Esophagus squamous epithelium (tissue), 4 donors: ENCODE measurements at regions not wholly inside any gene's neighbourhood (a gene's known extent, or its start where the extent isn't known, plus 50 kb on each side); places are given as distances from the start of the nearest gene placed in this dataset.

Source experiments
- POLR2A ChIP-seq, 4 donors: fragments of 450-650 bp; IDR thresholded peaks; one replicate each; pipeline ENCODE4 v1.6.1; 2017; ENCODE audit warnings: antibody characterized with exemption in 4 of 4, mild to moderate bottlenecking in 4 of 4, moderate library complexity in 3 of 4
- TF ChIP-seq, protein P1 (sequence below), 6 experiments: fragments of 450-650 bp in 4 of 6; fragments of 200-600 bp in 2 of 6; sonication (generic) in 2 of 6; IDR thresholded peaks; one replicate each; pipeline ENCODE4 v1.5.1; 2016 to 2019; ENCODE audit warnings: antibody characterized with exemption in 6 of 6, mild to moderate bottlenecking in 4 of 6, moderate library complexity in 4 of 6

DNA sequence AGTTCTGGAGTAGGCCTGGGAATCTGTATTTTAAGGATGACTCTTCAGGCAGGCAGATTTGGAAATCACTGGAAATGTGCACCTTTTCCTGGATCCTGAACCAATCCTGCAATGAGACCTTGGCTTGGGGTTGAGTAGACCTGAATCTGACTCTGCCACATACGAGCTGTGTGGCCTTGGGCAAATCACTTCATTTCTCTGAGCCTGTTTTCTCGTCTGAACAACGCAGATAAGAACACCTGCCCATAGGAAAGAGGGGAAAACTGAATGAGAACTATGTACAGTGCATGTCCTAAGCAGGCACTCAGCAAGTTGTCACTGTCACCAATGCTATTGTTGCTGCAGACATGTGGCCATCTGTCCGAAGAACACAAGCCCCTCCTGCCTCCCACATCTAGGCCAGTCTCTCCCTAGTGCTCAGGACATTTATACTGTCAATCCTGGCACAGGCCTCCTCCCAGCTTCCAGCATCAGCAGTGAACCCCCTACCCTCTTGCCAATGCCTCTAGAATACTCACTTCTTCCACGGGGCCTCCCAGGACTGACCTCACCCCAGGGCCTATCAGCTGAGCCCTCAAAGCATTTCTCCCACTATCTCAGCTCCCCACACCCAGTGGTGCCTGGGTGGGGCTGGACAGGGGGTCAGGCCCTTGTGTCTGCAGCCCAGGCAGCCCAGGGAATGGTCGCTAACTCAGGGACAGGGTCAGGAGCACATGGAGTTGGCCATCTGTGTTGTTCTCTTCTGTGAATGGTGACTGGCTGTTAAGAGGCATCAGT, 88.8 kb upstream of the ZBTB40 start:
- TF ChIP-seq, protein P1, sequence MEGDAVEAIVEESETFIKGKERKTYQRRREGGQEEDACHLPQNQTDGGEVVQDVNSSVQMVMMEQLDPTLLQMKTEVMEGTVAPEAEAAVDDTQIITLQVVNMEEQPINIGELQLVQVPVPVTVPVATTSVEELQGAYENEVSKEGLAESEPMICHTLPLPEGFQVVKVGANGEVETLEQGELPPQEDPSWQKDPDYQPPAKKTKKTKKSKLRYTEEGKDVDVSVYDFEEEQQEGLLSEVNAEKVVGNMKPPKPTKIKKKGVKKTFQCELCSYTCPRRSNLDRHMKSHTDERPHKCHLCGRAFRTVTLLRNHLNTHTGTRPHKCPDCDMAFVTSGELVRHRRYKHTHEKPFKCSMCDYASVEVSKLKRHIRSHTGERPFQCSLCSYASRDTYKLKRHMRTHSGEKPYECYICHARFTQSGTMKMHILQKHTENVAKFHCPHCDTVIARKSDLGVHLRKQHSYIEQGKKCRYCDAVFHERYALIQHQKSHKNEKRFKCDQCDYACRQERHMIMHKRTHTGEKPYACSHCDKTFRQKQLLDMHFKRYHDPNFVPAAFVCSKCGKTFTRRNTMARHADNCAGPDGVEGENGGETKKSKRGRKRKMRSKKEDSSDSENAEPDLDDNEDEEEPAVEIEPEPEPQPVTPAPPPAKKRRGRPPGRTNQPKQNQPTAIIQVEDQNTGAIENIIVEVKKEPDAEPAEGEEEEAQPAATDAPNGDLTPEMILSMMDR (IDR thresholded peaks at IDR 0.05), result no peak
- TF ChIP-seq POLR2A (IDR thresholded peaks at IDR 0.05), result no peak
